Neural cell (in vitro differentiated cells): ENCODE measurements at regions not wholly inside any gene's neighbourhood (a gene's known extent, or its start where the extent isn't known, plus 50 kb on each side); places are given as distances from the start of the nearest gene placed in this dataset.

Experiments used
- H2AFZ ChIP-seq: fragments of 200-600, 300-800 bp; sonication (generic), shearing (Covaris generic); 2 replicates; pipeline ENCODE4 v1.6.0; 2014; ENCODE audit warnings: low read depth, mild to moderate bottlenecking, antibody characterized with exemption, low read length, moderate library complexity
- H3F3A ChIP-seq: fragments of 200-600 bp; shearing (Covaris generic); 2 replicates; pipeline ENCODE4 v1.6.1; 2016; ENCODE audit warnings: mild to moderate bottlenecking, moderate library complexity, mixed read lengths, antibody characterized with exemption, low read length; ENCODE audit not compliant: insufficient read depth, poor library complexity, severe bottlenecking
- H3K27ac ChIP-seq: fragments of 200-600, 300-800 bp; sonication (generic), shearing (Covaris generic); 2 replicates; pipeline ENCODE4 v1.5.1; 2014; ENCODE audit warnings: mild to moderate bottlenecking, low read length, moderate library complexity
- H3K27me3 ChIP-seq: fragments of 300-800, 200-600 bp; sonication (generic), shearing (Covaris generic); 2 replicates; pipeline ENCODE4 v1.6.0; 2014; ENCODE audit warnings: mild to moderate bottlenecking, low read depth, low read length, moderate library complexity; ENCODE audit not compliant: insufficient read depth
- H3K36me3 ChIP-seq: fragments of 300-800, 200-600 bp; sonication (generic), shearing (Covaris generic); 2 replicates; pipeline ENCODE4 v1.5.1; 2014; ENCODE audit warnings: mild to moderate bottlenecking, antibody characterized with exemption, low read length, moderate library complexity; ENCODE audit not compliant: insufficient read depth
- H3K4me2 ChIP-seq: fragments of 300-800, 200-600 bp; sonication (generic), shearing (Covaris generic); 2 replicates; pipeline ENCODE4 v1.6.0; 2014; ENCODE audit warnings: mild to moderate bottlenecking, low read length
- H3K4me3 ChIP-seq: fragments of 300-800, 200-600 bp; sonication (generic), shearing (Covaris generic); 2 replicates; pipeline ENCODE4 v1.5.1; 2014; ENCODE audit warnings: mild to moderate bottlenecking, low read length, moderate library complexity
- H3K79me2 ChIP-seq: fragments of 200-600 bp; shearing (Covaris generic); replicated peaks from 2 replicates; pipeline ENCODE4 v1.6.0; 2014; ENCODE audit warnings: mild to moderate bottlenecking, low read length, moderate library complexity; ENCODE audit not compliant: insufficient read depth
- H3K9ac ChIP-seq: fragments of 300-800, 200-600 bp; sonication (generic), shearing (Covaris generic); 2 replicates; pipeline ENCODE4 v1.6.1; 2016; ENCODE audit warnings: mild to moderate bottlenecking, low read length, mixed read lengths
- H3K9me2 ChIP-seq: fragments of 200-600 bp; shearing (Covaris generic); 2 replicates; pipeline ENCODE4 v1.6.1; 2016; ENCODE audit warnings: mild to moderate bottlenecking, low read length, mixed read lengths; ENCODE audit not compliant: insufficient read depth
- H3K9me3 ChIP-seq: fragments of 200-600, 300-800 bp; sonication (generic), shearing (Covaris generic); 2 replicates; pipeline ENCODE4 v1.6.1; 2016; ENCODE audit warnings: mild to moderate bottlenecking, mixed run types, low read length, moderate library complexity, mixed read lengths
- H4K20me1 ChIP-seq: fragments of 200-600 bp; shearing (Covaris generic); 2 replicates; pipeline ENCODE4 v1.6.1; 2016; ENCODE audit warnings: mild to moderate bottlenecking, mixed run types; ENCODE audit not compliant: insufficient read depth
- CTCF ChIP-seq: fragments of 450-650 bp; IDR thresholded peaks from 2 replicates; pipeline ENCODE4 v1.5.1; 2014; ENCODE audit warnings: antibody characterized with exemption, mild to moderate bottlenecking, moderate library complexity; ENCODE audit not compliant: poor library complexity, severe bottlenecking
- EP300 ChIP-seq: fragments of 450-650 bp; conservative IDR thresholded peaks from 2 replicates; pipeline ENCODE4 v1.6.1; 2014; ENCODE audit warnings: antibody characterized with exemption, mild to moderate bottlenecking, moderate library complexity; ENCODE audit not compliant: poor library complexity, severe bottlenecking
- EZH2 ChIP-seq: fragments of 200-600, 300-800 bp; shearing (Covaris generic), sonication (generic); IDR thresholded peaks from 2 replicates; pipeline ENCODE4 v1.6.1; 2014; ENCODE audit warnings: antibody characterized with exemption, low read length, borderline replicate concordance, mild to moderate bottlenecking; ENCODE audit not compliant: insufficient read depth, poor library complexity, severe bottlenecking
- MXI1 ChIP-seq: fragments of 450-650 bp; conservative IDR thresholded peaks from 2 replicates; pipeline ENCODE4 v1.6.1; 2014; ENCODE audit warnings: antibody characterized with exemption, mild to moderate bottlenecking; ENCODE audit not compliant: poor library complexity, severe bottlenecking
- POLR2AphosphoS5 ChIP-seq: IDR thresholded peaks from 2 replicates; pipeline ENCODE4 v1.6.1; 2012
- RAD21 ChIP-seq: fragments of 450-650 bp; conservative IDR thresholded peaks from 2 replicates; pipeline ENCODE4 v1.6.1; 2014; ENCODE audit warnings: antibody characterized with exemption, mild to moderate bottlenecking, moderate library complexity
- REST ChIP-seq: IDR thresholded peaks from 2 replicates; pipeline ENCODE4 v1.6.1; 2012; ENCODE audit warnings: borderline replicate concordance
- SMC3 ChIP-seq: fragments of 450-650 bp; conservative IDR thresholded peaks from 2 replicates; pipeline ENCODE4 v1.6.1; 2014; ENCODE audit warnings: antibody characterized with exemption, mild to moderate bottlenecking, moderate library complexity; ENCODE audit not compliant: poor library complexity
- TAF1 ChIP-seq: IDR thresholded peaks from 2 replicates; pipeline ENCODE4 v1.6.1; 2012; ENCODE audit warnings: low read depth

- H3K27ac ChIP-seq, result no peak overlapping the region
- H3K4me3 ChIP-seq, result no peak overlapping the region
- H4K20me1 ChIP-seq, result no peaks in the 10 kb centered on the region
- H2AFZ ChIP-seq, result no peak overlapping the region
- TF ChIP-seq TAF1 (no peak), RAD21 (no peak), SMC3 (no peak), EP300 (no peak), EZH2 (no peak), REST (no peak), POLR2AphosphoS5 (no peak), CTCF (no peak), MXI1 (no peak)
- no peaks in the 10 kb centered on the region for H3K36me3 ChIP-seq
- H3K27me3 ChIP-seq, result no peaks in the 10 kb centered on the region
- H3K4me2 ChIP-seq, result no peak overlapping the region
- H3K9me2 ChIP-seq, result no peaks in the 10 kb centered on the region
- H3K9ac ChIP-seq, result no peak overlapping the region
- no peaks in the 10 kb centered on the region for H3K79me2 ChIP-seq
- no peaks in the 10 kb centered on the region for H3F3A ChIP-seq
- no peaks in the 10 kb centered on the region for H3K9me3 ChIP-seq
These were observed 54.9 kb upstream of the OLIG3 start for GRCh38 chr6:137549106-137549505.

- Histone ChIP-seq H3K9me2 (no peaks in the 10 kb centered on the region), H3K4me2 (no peak overlapping the region), H3K9ac (no peak overlapping the region), H3F3A (no peaks in the 10 kb centered on the region), H3K4me3 (peak overlapping the region; percentile 12), H3K27ac (no peak overlapping the region), H3K79me2 (no peaks in the 10 kb centered on the region), H2AFZ (no peak overlapping the region), H3K9me3 (no peaks in the 10 kb centered on the region), H4K20me1 (no peaks in the 10 kb centered on the region), H3K36me3 (no peaks in the 10 kb centered on the region), H3K27me3 (no peaks in the 10 kb centered on the region)
- no peak for TF ChIP-seq EP300
- TF ChIP-seq EZH2, result no peak
- no peak for TF ChIP-seq SMC3
- TF ChIP-seq RAD21, result no peak
- no peak for TF ChIP-seq TAF1
- no peak for TF ChIP-seq POLR2AphosphoS5
- TF ChIP-seq MXI1, result no peak
- no peak for TF ChIP-seq CTCF
- no peak for TF ChIP-seq REST
These were observed 56.3 kb upstream of the OLIG3 start for GRCh38 chr6:137550535-137550934.
